ENCODE measurements at regions not wholly inside any gene's neighbourhood (a gene's known extent, or its start where the extent isn't known, plus 50 kb on each side); places are given as distances from the start of the nearest gene placed in this dataset.

DNA sequence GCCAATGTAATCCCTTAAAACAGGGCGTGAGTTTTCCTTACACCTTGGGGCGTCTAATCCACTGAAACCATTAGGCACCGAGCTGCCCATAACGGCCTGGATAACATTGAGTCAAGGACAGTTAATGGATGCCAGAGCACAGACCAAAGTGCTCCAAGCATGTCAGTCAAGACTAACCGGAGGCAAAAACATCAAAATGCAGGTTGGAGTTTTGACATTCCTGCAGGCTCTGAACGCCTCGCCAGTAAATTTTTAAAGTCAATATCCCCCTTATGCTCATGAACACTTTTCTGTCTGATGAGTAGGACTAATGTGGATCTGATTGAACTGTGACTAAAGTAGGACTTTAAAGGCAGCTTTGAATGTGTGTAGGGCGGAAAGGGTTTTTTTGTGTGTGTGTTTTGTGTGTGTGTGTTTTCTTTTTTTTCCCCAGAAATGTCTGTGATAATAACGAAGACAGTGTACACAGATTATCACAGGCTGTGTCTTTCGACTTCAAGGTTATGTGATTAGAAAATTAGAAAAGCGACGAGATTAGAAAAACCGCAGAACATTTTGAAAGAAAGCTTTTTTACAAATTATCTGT lies 194.2 kb upstream of the PROX1 start:
- TF ChIP-seq, protein P1, sequence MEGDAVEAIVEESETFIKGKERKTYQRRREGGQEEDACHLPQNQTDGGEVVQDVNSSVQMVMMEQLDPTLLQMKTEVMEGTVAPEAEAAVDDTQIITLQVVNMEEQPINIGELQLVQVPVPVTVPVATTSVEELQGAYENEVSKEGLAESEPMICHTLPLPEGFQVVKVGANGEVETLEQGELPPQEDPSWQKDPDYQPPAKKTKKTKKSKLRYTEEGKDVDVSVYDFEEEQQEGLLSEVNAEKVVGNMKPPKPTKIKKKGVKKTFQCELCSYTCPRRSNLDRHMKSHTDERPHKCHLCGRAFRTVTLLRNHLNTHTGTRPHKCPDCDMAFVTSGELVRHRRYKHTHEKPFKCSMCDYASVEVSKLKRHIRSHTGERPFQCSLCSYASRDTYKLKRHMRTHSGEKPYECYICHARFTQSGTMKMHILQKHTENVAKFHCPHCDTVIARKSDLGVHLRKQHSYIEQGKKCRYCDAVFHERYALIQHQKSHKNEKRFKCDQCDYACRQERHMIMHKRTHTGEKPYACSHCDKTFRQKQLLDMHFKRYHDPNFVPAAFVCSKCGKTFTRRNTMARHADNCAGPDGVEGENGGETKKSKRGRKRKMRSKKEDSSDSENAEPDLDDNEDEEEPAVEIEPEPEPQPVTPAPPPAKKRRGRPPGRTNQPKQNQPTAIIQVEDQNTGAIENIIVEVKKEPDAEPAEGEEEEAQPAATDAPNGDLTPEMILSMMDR (IDR thresholded peaks at IDR 0.05) = no peak
- TF ChIP-seq TAF1 (IDR thresholded peaks at IDR 0.05; ENCODE audit: borderline replicate concordance, low read depth, low read length) (no peak), EP300 (IDR thresholded peaks at IDR 0.05; ENCODE audit: borderline replicate concordance in 1 of 2, low read depth in 1 of 2, low read length in 1 of 2) (no peak), POLR2AphosphoS5 (IDR thresholded peaks at IDR 0.05; ENCODE audit: low read depth, low read length) (no peak), CHD2 (IDR thresholded peaks at IDR 0.05; ENCODE audit: low read length, partially characterized antibody) (no peak), RFX5 (IDR thresholded peaks at IDR 0.05; ENCODE audit: low read length) (no peak), EZH2phosphoT487 (IDR thresholded peaks at IDR 0.05; ENCODE audit: borderline replicate concordance, low read depth) (no peak), YY1 (IDR thresholded peaks at IDR 0.05; ENCODE audit: low read depth) (no peak), NFIC (IDR thresholded peaks at IDR 0.05; ENCODE audit: borderline replicate concordance) (no peak), USF1 (IDR thresholded peaks at IDR 0.05; ENCODE audit: borderline replicate concordance, low read depth) (no peak)

Measured in SK-N-SH (cell line).